ENCODE measurements at regions not wholly inside any gene's neighbourhood (a gene's known extent, or its start where the extent isn't known, plus 50 kb on each side); places are given as distances from the start of the nearest gene placed in this dataset.

DNA sequence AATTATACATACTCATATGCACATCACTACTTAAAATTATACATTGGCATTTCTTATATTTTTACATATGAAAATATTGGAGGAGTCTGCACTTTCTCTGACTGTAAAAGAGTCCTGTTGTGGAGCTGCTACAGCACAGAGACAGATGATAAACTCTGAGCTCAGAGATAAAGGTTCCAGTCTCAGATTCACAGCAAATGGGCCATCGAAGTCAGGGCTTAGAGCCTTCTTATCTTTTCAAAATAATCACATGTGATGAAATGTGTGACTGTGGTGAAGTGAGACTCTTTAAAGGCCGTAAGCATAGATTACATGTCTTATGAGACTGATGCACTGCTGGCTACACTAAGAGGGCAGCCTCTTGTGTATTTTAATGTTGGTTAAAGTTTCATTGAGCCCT, 187.5 kb upstream of the SYNPR start:
- Histone ChIP-seq H3K4me1 (ENCODE audit: control insufficient read depth in 2 of 3, insufficient read depth in 2 of 3, low read depth in 1 of 3, low read length in 3 of 3) (no peaks in the 10 kb centered on the region), H3K9me3 (ENCODE audit: control insufficient read depth in 2 of 3, insufficient read depth in 1 of 3, low read length in 3 of 3) (no peaks in the 10 kb centered on the region), H3K27ac (ENCODE audit: low read depth in 2 of 2, low read length in 2 of 2) (no peak overlapping the region), H3K36me3 (ENCODE audit: control insufficient read depth in 2 of 3, insufficient read depth in 3 of 3, low read length in 3 of 3) (no peaks in the 10 kb centered on the region), H3K27me3 (ENCODE audit: control insufficient read depth, insufficient read depth, low read length) (no peaks in the 10 kb centered on the region), H3K4me3 (ENCODE audit: low read length in 3 of 3) (no peak overlapping the region), H3K9ac (ENCODE audit: low read length in 3 of 3) (no peak overlapping the region)
- intact Hi-C loops (cut with DNase I) = no loop called here
- DNase-seq = no peak
- TF ChIP-seq, protein P1, sequence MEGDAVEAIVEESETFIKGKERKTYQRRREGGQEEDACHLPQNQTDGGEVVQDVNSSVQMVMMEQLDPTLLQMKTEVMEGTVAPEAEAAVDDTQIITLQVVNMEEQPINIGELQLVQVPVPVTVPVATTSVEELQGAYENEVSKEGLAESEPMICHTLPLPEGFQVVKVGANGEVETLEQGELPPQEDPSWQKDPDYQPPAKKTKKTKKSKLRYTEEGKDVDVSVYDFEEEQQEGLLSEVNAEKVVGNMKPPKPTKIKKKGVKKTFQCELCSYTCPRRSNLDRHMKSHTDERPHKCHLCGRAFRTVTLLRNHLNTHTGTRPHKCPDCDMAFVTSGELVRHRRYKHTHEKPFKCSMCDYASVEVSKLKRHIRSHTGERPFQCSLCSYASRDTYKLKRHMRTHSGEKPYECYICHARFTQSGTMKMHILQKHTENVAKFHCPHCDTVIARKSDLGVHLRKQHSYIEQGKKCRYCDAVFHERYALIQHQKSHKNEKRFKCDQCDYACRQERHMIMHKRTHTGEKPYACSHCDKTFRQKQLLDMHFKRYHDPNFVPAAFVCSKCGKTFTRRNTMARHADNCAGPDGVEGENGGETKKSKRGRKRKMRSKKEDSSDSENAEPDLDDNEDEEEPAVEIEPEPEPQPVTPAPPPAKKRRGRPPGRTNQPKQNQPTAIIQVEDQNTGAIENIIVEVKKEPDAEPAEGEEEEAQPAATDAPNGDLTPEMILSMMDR (IDR thresholded peaks at IDR 0.05; ENCODE audit: borderline replicate concordance, extremely low read depth, insufficient read depth) = no peak
- FAIRE-seq = no peak

DNA sequence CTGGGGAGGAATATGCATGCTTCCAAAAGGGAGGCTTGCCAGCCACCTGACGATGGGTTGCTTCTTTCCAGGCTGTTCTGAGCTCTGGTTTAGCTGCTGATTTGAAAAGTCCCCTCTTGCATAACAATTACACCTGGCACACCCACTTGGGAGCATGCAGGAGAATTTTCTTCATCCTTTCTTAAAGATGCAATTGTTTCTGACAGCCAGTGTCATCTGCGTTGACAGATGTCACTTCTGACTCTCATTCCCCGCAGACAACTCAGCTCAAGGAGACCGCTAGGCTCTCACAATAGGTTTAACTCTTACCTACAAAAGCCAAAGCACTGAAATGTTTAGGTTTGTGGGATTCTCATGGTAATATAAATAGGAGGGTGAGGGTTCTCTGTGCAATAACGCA, 185.6 kb upstream of the SYNPR start:
- TF ChIP-seq, protein P1 (IDR thresholded peaks at IDR 0.05; ENCODE audit: borderline replicate concordance, extremely low read depth, insufficient read depth) = no peak
- FAIRE-seq (no peak), DNase-seq (no peak)
- Histone ChIP-seq H3K9ac (ENCODE audit: low read length in 3 of 3) (no peak overlapping the region), H3K27ac (ENCODE audit: low read depth in 2 of 2, low read length in 2 of 2) (no peak overlapping the region), H3K9me3 (ENCODE audit: control insufficient read depth in 2 of 3, insufficient read depth in 1 of 3, low read length in 3 of 3) (no peaks in the 10 kb centered on the region), H3K36me3 (ENCODE audit: control insufficient read depth in 2 of 3, insufficient read depth in 3 of 3, low read length in 3 of 3) (no peaks in the 10 kb centered on the region), H3K4me1 (ENCODE audit: control insufficient read depth in 2 of 3, insufficient read depth in 2 of 3, low read depth in 1 of 3, low read length in 3 of 3) (no peaks in the 10 kb centered on the region), H3K4me3 (ENCODE audit: low read length in 3 of 3) (no peak overlapping the region), H3K27me3 (ENCODE audit: control insufficient read depth, insufficient read depth, low read length) (no peaks in the 10 kb centered on the region)
- intact Hi-C loops (cut with DNase I) = no loop called here

DNA sequence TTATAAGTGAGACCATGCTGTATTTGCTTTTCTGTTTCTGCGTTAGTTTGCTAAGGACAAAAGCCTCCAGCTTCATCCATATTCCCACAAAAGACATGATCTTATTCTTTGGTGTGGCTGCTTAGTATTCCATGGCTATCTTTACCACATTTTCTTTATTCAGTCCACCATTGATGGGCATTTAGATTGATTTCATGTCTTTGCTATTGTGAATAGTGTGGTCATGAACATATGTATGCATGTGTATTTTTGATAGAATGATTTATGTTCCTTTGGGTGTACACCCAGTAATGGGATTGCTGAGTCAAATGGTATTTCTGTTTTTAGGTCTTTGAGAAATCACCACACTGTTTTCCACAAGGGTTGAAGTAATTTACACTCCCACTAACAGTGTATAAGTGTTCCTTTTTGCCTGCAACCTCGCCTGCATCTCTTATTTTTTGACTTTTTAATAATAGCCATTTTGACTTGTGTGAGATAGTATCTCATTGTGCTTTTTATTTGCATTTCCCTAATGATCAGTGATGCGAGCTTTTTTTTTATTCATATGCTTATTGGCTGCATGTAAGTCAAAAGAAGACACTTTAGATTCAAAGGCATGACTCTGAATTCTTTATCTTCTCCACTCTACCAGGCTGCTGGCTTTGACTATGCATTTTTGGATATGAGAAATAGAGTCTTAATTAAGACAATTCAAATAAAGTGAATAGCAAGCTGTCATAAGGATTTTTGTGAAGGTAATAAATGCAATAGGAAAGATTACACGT, 183.3 kb upstream of the SYNPR start:
- no peak for FAIRE-seq
- intact Hi-C loops (cut with DNase I) = no loop called here
- H3K4me1 ChIP-seq (ENCODE audit: control insufficient read depth in 2 of 3, insufficient read depth in 2 of 3, low read depth in 1 of 3, low read length in 3 of 3) = no peaks in the 10 kb centered on the region
- TF ChIP-seq, protein P1 (IDR thresholded peaks at IDR 0.05; ENCODE audit: borderline replicate concordance, extremely low read depth, insufficient read depth) = no peak
- no peak overlapping the region for H3K9ac ChIP-seq (ENCODE audit: low read length in 3 of 3)
- no peak overlapping the region for H3K4me3 ChIP-seq (ENCODE audit: low read length in 3 of 3)
- no peaks in the 10 kb centered on the region for H3K27me3 ChIP-seq (ENCODE audit: control insufficient read depth, insufficient read depth, low read length)
- H3K9me3 ChIP-seq (ENCODE audit: control insufficient read depth in 2 of 3, insufficient read depth in 1 of 3, low read length in 3 of 3) = no peaks in the 10 kb centered on the region
- DNase-seq = no peak
- H3K36me3 ChIP-seq (ENCODE audit: control insufficient read depth in 2 of 3, insufficient read depth in 3 of 3, low read length in 3 of 3) = no peaks in the 10 kb centered on the region
- H3K27ac ChIP-seq (ENCODE audit: low read depth in 2 of 2, low read length in 2 of 2) = no peak overlapping the region
